HEK293T (cell line): ENCODE measurements at regions not wholly inside any gene's neighbourhood (a gene's known extent, or its start where the extent isn't known, plus 50 kb on each side); places are given as distances from the start of the nearest gene placed in this dataset.

Experiments used
- CTCF ChIA-PET: fragments of 350-600 bp; formaldehyde crosslinking; extraction: SDS; loops from one replicate; lab custom pipeline; 2021; ENCODE audit warnings: antibody characterized with exemption, inconsistent platforms; lab: Yijun Ruan, JAX
- POLR2A ChIA-PET: fragments of 350-600 bp; formaldehyde crosslinking; extraction: SDS; loops from one replicate; lab custom pipeline; 2020; ENCODE audit warnings: antibody characterized with exemption, inconsistent platforms; lab: Yijun Ruan, JAX
- DNase-seq: peaks from one replicate; pipeline ENCODE4 v3.0.0; 2012; ENCODE audit warnings: mixed read lengths; ENCODE audit errors: extremely low spot score
- ARNT ChIP-seq: fragments of 450-650 bp; IDR thresholded peaks from 2 replicates; pipeline ENCODE4 v1.6.1; 2017; ENCODE audit warnings: mild to moderate bottlenecking
- BHLHE40 ChIP-seq: fragments of 450-650 bp; IDR thresholded peaks from 2 replicates; pipeline ENCODE4 v1.6.1; 2016; ENCODE audit warnings: mild to moderate bottlenecking, moderate library complexity, borderline replicate concordance
- CTBP1 ChIP-seq: fragments of 450-650 bp; IDR thresholded peaks from 2 replicates; pipeline ENCODE4 v1.6.1; 2016; ENCODE audit warnings: borderline replicate concordance
- ELF4 ChIP-seq: fragments of 450-650 bp; IDR thresholded peaks from 2 replicates; pipeline ENCODE4 v1.6.1; 2017; ENCODE audit warnings: antibody characterized with exemption
- FOXA1 ChIP-seq: fragments of 450-650 bp; IDR thresholded peaks from 2 replicates; pipeline ENCODE4 v1.6.1; 2016; ENCODE audit warnings: mild to moderate bottlenecking
- FOXK2 ChIP-seq: fragments of 450-650 bp; IDR thresholded peaks from 2 replicates; pipeline ENCODE4 v1.6.1; 2016; ENCODE audit warnings: mild to moderate bottlenecking
- FOXM1 ChIP-seq: fragments of 450-650 bp; IDR thresholded peaks from 2 replicates; pipeline ENCODE4 v1.6.1; 2017; ENCODE audit warnings: mild to moderate bottlenecking, borderline replicate concordance
- HDGF ChIP-seq: fragments of 450-650 bp; IDR thresholded peaks from 2 replicates; pipeline ENCODE4 v1.6.1; 2017; ENCODE audit warnings: antibody characterized with exemption, borderline replicate concordance
- L3MBTL2 ChIP-seq: fragments of 450-650 bp; conservative IDR thresholded peaks from 2 replicates; pipeline ENCODE4 v1.6.1; 2016; ENCODE audit warnings: mild to moderate bottlenecking
- LEF1 ChIP-seq: fragments of 450-650 bp; IDR thresholded peaks from 2 replicates; pipeline ENCODE4 v1.6.1; 2017; ENCODE audit warnings: mild to moderate bottlenecking, borderline replicate concordance
- NFRKB ChIP-seq: fragments of 450-650 bp; IDR thresholded peaks from 2 replicates; pipeline ENCODE4 v1.6.1; 2016; ENCODE audit warnings: mild to moderate bottlenecking, moderate library complexity
- SP1 ChIP-seq: fragments of 450-650 bp; IDR thresholded peaks from 2 replicates; pipeline ENCODE4 v1.6.1; 2017
- SUZ12 ChIP-seq: fragments of 450-650 bp; IDR thresholded peaks from 2 replicates; pipeline ENCODE4 v1.6.1; 2016; ENCODE audit warnings: mild to moderate bottlenecking
- TARDBP ChIP-seq: fragments of 450-650 bp; IDR thresholded peaks from 2 replicates; pipeline ENCODE4 v1.6.1; 2016
- ZNF384 ChIP-seq: fragments of 450-650 bp; IDR thresholded peaks from 2 replicates; pipeline ENCODE4 v1.6.1; 2016
- TF ChIP-seq, protein P1 (sequence below): fragments of 450-650 bp; IDR thresholded peaks from 2 replicates; pipeline ENCODE4 v1.6.1; 2016

DNA sequence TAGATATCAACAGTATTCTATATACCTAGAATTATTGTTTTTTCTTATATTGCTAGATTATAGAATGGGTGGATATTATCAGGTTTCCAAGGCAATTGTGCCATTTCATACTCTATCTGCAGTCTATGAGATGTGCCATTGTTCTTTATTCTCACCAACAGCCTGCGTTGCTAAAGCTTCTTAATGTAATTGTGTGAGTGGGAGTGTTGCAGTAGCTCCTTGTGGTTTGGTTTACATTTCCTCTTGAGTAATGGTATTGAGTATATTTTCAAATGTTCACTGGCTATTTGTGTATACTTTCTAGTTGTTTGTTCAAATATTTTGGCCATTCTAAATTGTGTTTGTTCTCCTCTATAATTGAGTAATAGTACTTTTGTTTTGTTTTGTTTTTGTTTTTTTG is 199.2 kb downstream of the TFEC start:
- TF ChIP-seq SP1 (no peak), NFRKB (no peak), FOXK2 (no peak), LEF1 (no peak), ELF4 (no peak), SUZ12 (no peak), FOXA1 (no peak), ZNF384 (no peak), BHLHE40 (no peak), CTBP1 (no peak)
- no peak for DNase-seq
- ChIA-PET CTCF (no interaction called here), POLR2A (no interaction called here)

DNA sequence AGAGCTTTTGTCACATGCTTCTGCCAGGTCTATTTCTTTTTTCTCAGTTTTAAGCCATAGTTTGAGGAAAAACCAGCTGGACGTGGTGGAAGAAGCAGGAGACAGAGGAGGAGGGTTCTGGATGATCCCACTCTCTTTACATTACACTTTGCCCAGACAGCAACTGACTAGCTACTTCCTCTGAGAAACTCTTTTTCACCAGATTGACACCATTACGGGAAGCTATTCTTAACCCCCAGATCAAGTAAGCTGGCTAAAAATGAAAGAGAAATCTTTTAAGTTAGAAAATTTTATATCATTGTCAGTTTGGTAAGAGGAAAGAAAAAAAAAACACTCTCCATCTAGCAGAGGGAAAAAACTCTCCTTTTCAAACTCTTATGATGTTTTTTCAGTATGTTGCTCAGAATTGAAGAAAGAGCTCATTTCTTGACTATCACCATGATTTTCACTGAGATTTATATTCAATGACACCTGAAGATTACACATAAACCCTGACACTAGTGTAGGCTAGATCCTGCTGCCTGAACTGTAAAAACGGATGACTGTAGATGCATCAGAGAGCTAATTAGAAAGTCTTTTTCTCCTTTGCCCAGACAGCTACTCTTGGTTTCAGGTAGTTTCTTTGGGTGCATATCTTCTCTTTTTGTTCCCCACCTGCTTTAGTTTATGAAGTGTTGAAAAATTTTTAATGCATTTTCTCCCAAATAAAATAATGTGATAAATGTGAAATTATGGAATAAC is 203.1 kb downstream of the TFEC start:
- no peak for DNase-seq
- no peak for TF ChIP-seq SUZ12
- no peak for TF ChIP-seq ELF4
- TF ChIP-seq FOXK2 = no peak
- no peak for TF ChIP-seq LEF1
- TF ChIP-seq BHLHE40 = no peak
- ChIA-PET CTCF (interaction anchor here (0.6 kb wide), 1 partner anchor 11 kb away, joined by 3 read pairs; no protein-coding TSS in a partner anchor), POLR2A (no interaction called here)

DNA sequence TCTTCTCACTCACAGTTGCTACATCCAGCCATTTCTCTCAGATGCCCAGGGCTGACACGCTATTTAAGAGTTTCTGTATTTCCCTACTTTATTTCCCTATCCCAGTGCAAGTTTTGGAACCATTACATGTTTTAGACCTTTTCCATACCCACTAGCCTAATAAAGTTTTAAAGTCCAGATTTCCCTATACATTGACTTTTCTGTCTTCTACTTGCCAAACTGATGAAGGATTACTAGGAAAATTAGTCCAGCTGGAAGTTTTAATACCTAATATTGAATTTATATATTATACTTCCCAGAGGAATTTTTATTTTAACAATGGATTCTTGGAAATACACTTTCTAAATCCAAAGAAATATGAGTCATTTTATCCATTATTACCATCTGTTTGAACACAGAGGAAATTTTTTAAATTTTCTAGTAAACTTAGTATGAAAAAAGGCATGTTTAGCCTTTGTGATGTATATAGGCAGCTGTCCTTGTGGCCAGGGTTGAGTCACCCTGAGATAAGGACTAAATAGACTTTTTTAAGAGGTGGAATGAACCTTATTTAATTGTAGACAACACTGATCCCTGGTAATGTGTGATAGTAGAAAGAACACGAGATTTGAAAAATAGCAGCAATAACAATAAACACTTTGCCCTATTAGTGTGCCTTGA is 205.0 kb downstream of the TFEC start:
- TF ChIP-seq SUZ12 = no peak
- no peak for TF ChIP-seq NFRKB
- TF ChIP-seq L3MBTL2 = no peak
- TF ChIP-seq, protein P1, sequence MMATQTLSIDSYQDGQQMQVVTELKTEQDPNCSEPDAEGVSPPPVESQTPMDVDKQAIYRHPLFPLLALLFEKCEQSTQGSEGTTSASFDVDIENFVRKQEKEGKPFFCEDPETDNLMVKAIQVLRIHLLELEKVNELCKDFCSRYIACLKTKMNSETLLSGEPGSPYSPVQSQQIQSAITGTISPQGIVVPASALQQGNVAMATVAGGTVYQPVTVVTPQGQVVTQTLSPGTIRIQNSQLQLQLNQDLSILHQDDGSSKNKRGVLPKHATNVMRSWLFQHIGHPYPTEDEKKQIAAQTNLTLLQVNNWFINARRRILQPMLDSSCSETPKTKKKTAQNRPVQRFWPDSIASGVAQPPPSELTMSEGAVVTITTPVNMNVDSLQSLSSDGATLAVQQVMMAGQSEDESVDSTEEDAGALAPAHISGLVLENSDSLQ = no peak
- TF ChIP-seq BHLHE40 = no peak
- no peak for TF ChIP-seq TARDBP
- no peak for TF ChIP-seq ZNF384
- TF ChIP-seq FOXM1 = no peak
- no peak for TF ChIP-seq ARNT
- TF ChIP-seq SP1 = no peak
- TF ChIP-seq ELF4 = no peak
- TF ChIP-seq CTBP1 = no peak
- TF ChIP-seq HDGF = no peak
- DNase-seq = no peak
- ChIA-PET CTCF (no interaction called here), POLR2A (no interaction called here)

DNA sequence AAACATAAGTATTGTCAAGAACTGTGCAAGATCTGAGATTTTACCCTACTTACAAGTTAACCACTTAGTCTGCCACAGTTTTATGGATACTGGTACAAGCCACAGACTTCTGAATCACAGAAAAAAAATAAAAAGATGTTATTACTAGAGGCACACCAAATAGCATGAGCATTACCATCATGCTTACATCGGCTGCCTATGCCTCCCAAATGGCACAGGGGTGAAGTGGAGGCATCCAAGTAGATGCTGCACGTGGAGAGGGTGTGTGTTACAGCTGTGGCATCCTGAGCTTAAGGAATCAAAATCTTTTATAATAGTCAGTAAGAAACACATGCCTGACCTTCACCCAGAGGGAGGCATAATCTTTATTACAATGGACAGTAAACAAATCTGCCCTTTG is 207.8 kb downstream of the TFEC start:
- CTCF ChIA-PET = no interaction called here
- TF ChIP-seq, protein P1 = no peak
- TF ChIP-seq SUZ12 (no peak), FOXK2 (no peak), NFRKB (no peak), SP1 (no peak), LEF1 (no peak), HDGF (no peak), ARNT (no peak), ELF4 (no peak)
- POLR2A ChIA-PET = no interaction called here
- no peak for DNase-seq

DNA sequence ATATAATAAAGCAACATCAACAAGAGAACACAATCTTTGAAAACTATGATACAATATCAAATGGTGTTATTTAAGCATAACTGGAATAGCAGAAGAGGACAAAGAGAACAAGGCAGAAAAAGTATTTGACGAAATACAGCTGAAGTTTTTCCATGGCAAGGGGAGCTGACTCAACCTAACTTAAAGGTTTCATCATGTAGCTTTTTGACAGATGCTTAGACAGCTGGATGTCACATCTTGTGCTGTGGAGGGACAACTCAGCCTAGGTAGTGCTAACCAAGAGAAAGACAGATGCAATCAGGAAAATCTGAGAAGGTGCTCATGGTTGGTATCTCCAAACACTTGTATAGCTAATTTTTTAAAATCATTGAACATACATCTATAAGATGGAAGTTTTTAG is 208.2 kb downstream of the TFEC start:
- POLR2A ChIA-PET = no interaction called here
- no peak for DNase-seq
- TF ChIP-seq ELF4 (no peak), SP1 (no peak), ARNT (no peak), CTBP1 (no peak), FOXK2 (no peak), SUZ12 (no peak), BHLHE40 (no peak), FOXA1 (no peak), FOXM1 (no peak)
- CTCF ChIA-PET = no interaction called here

DNA sequence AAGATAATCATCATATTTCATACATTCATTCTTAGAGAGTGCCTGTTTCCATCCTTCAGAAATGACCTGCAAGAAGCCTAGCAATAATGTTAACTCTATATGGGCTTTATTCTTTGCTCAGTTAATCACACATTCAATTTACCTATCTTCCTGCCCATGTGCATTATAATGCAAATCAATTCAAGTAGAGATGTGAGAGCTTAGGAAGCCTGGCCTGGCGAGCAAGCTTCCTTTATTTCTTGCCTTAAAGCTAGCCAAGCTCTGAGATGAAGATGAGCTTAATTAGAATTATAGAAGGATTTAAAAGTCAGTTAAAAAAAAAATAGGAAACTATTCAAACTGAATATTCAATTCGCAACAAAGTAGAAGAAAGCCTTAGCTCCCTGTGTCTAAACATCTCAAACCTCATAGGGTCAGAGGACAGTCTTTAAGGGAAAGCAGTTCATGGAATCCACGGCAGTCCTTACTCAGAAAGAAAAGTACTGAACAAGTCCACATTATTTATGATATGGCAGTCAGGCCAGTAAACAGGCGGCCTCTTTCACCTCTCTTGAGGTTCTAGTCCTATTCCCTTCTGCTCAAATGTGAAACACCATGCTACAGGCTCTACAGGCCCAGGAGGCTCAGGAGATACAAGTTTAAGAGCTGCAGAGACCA is 214.1 kb downstream of the TFEC start:
- CTCF ChIA-PET = interaction anchor here (1.1 kb wide), 1 partner anchor 11 kb away, joined by 3 read pairs; no protein-coding TSS in a partner anchor
- POLR2A ChIA-PET = no interaction called here
- no peak for DNase-seq
- TF ChIP-seq BHLHE40 = no peak
- TF ChIP-seq FOXA1 = no peak
- no peak for TF ChIP-seq ARNT
- TF ChIP-seq ELF4 = no peak
- no peak for TF ChIP-seq TARDBP
- TF ChIP-seq HDGF = no peak
- no peak for TF ChIP-seq SP1

DNA sequence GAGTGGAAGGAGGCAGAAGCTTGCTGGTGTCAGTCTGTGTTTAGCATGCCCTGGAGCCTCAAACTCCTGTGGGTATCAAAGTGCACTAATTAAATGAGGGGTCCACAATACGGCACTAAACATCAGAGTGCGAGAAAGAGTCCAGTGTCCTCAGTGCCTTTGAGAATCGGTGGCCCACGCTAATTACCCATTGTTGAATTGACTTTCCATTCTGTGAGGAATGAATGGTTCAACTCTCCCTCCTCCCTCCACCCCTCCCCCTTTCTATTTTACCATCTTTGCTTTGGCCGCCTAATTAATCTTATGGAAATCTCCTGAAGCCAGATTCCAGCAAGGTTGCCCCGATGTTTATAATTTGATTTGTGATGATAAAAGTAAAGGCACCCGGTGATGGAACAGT is 217.8 kb downstream of the TFEC start:
- POLR2A ChIA-PET = no interaction called here
- TF ChIP-seq L3MBTL2 (no peak), TARDBP (no peak), FOXA1 (no peak), LEF1 (no peak), BHLHE40 (no peak), ELF4 (no peak), CTBP1 (no peak), ARNT (no peak), NFRKB (no peak), SUZ12 (no peak), SP1 (no peak), FOXM1 (no peak), ZNF384 (no peak), FOXK2 (no peak)
- TF ChIP-seq, protein P1 = no peak
- CTCF ChIA-PET = no interaction called here
- DNase-seq = no peak
